ENCODE measurements at regions not wholly inside any gene's neighbourhood (a gene's known extent, or its start where the extent isn't known, plus 50 kb on each side); places are given as distances from the start of the nearest gene placed in this dataset.
"Not testable (repeated sequence)": the region's sequence is repeated elsewhere in the genome, so short reads cannot be mapped to it uniquely, and the experiment has no call there.

DNA sequence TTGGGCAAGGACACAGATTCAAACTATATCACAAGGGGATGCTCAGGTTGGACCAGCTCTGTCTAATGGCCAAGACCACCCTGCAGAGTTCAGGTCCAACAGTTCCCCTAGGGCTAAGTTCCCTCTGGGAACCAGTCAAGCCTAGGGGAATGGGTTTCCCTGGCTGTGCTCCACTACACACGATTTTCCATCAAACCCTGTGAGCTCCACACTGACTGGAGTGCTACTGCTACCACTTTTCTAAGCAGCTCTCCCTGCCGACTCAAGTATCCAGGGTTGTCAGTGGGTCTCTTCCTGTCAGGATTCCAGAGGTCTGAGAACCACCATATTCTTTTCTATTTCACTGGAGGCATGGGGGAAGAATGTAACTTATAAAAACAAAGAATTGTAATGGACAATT is 280.4 kb upstream of the COL3A1 start (continued):
- no peak for TF ChIP-seq FOXJ3 (CRISPR knock-in tag; IDR thresholded peaks at IDR 0.05)

- ChIA-PET CTCF (no interaction called here), POLR2A (no interaction called here)
- no peak overlapping the region for H3K4me3 ChIP-seq (ENCODE audit: low read depth in 2 of 2, low read length in 1 of 2)
- H3K27ac ChIP-seq (ENCODE audit: low read depth in 2 of 2, low read length in 1 of 2) = 0 out of 4 replicates have a peak overlapping the region, but pooled peaks of 1 of the 2 experiments have one; percentile 12
- DNase-seq = no peak
- TF ChIP-seq TCF12 (IDR thresholded peaks at IDR 0.05) = peak; percentile 86
- TF ChIP-seq, protein P1, sequence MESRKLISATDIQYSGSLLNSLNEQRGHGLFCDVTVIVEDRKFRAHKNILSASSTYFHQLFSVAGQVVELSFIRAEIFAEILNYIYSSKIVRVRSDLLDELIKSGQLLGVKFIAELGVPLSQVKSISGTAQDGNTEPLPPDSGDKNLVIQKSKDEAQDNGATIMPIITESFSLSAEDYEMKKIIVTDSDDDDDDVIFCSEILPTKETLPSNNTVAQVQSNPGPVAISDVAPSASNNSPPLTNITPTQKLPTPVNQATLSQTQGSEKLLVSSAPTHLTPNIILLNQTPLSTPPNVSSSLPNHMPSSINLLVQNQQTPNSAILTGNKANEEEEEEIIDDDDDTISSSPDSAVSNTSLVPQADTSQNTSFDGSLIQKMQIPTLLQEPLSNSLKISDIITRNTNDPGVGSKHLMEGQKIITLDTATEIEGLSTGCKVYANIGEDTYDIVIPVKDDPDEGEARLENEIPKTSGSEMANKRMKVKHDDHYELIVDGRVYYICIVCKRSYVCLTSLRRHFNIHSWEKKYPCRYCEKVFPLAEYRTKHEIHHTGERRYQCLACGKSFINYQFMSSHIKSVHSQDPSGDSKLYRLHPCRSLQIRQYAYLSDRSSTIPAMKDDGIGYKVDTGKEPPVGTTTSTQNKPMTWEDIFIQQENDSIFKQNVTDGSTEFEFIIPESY (IDR thresholded peaks at IDR 0.05; ENCODE audit: borderline replicate concordance, low read depth) = peak; percentile 51; the same call in 1 of the 2 replicates
- no peak for TF ChIP-seq RAD21 (IDR thresholded peaks at IDR 0.05; ENCODE audit: low read length)
- TF ChIP-seq REST (IDR thresholded peaks at IDR 0.05; ENCODE audit: low read depth, low read length) = no peak
- TF ChIP-seq FOXM1 (IDR thresholded peaks at IDR 0.05; ENCODE audit: low read depth) = no peak
- TF ChIP-seq, protein P2, sequence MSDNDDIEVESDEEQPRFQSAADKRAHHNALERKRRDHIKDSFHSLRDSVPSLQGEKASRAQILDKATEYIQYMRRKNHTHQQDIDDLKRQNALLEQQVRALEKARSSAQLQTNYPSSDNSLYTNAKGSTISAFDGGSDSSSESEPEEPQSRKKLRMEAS (IDR thresholded peaks at IDR 0.05; ENCODE audit: low read depth) = no peak
- TF ChIP-seq GATA2 (CRISPR knock-in tag; IDR thresholded peaks at IDR 0.05) = no peak
- peak; percentile 56; the same call in 1 of the 2 replicates for TF ChIP-seq FOSL2 (IDR thresholded peaks at IDR 0.05; ENCODE audit: borderline replicate concordance, low read depth)
- no peak for TF ChIP-seq SMC3 (IDR thresholded peaks at IDR 0.05; ENCODE audit: low read depth, low read length)
- TF ChIP-seq GABPA (IDR thresholded peaks at IDR 0.05; ENCODE audit: low read depth) = no peak
- TF ChIP-seq, protein P3, sequence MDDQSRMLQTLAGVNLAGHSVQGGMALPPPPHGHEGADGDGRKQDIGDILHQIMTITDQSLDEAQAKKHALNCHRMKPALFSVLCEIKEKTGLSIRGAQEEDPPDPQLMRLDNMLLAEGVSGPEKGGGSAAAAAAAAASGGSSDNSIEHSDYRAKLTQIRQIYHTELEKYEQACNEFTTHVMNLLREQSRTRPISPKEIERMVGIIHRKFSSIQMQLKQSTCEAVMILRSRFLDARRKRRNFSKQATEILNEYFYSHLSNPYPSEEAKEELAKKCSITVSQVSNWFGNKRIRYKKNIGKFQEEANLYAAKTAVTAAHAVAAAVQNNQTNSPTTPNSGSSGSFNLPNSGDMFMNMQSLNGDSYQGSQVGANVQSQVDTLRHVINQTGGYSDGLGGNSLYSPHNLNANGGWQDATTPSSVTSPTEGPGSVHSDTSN (IDR thresholded peaks at IDR 0.05) = peak; percentile 96
- TF ChIP-seq TEAD4 (IDR thresholded peaks at IDR 0.05; ENCODE audit: borderline replicate concordance, insufficient read depth) = peak; percentile 68; the same call in 1 of the 2 replicates
- TF ChIP-seq EP300 (IDR thresholded peaks at IDR 0.05; ENCODE audit: borderline replicate concordance in 1 of 2, low read depth in 1 of 2, low read length in 1 of 2) = peak; percentile 39 to 77; a peak in 2 of 4 replicates
- TF ChIP-seq TAF1 (IDR thresholded peaks at IDR 0.05; ENCODE audit: borderline replicate concordance, low read depth, low read length) = no peak
- no peak for TF ChIP-seq NRF1 (IDR thresholded peaks at IDR 0.05; ENCODE audit: low read depth, low read length)
- peak; percentile 63; the same call in 1 of the 2 replicates for TF ChIP-seq POLR2AphosphoS5 (IDR thresholded peaks at IDR 0.05; ENCODE audit: low read depth, low read length)
- peak; percentile 92 for TF ChIP-seq NFIC (IDR thresholded peaks at IDR 0.05; ENCODE audit: borderline replicate concordance)
- peak; percentile 85 for TF ChIP-seq JUND (IDR thresholded peaks at IDR 0.05)
- H3K4me2 ChIP-seq = peak overlapping the region; percentile 43; the same call in 1 of the 2 replicates
- 12% methylated on average over 3 of the region's 3 CpGs for WGBS (ENCODE audit: low lambda C conversion rate)
- no peaks in the 10 kb centered on the region for H3K36me3 ChIP-seq (replicated peaks in 1 of 2; ENCODE audit: control insufficient read depth in 1 of 2, insufficient read depth in 2 of 2, low read length in 1 of 2)
- no peak overlapping the region for H3K9ac ChIP-seq
- peaks cover 0 to 4% of the 10 kb centered on the region in 2 experiments; a peak in 2 of 4 replicates for H3K4me1 ChIP-seq (ENCODE audit: control insufficient read depth in 1 of 2, insufficient read depth in 2 of 2, low read depth in 1 of 2, low read length in 1 of 2)
- H3K79me2 ChIP-seq (ENCODE audit: insufficient read depth) = no peaks in the 10 kb centered on the region
- no peaks in the 10 kb centered on the region for H3K9me3 ChIP-seq
- no peaks in the 10 kb centered on the region for H4K20me1 ChIP-seq (ENCODE audit: insufficient read depth)
- H3K27me3 ChIP-seq (ENCODE audit: insufficient read depth) = no peaks in the 10 kb centered on the region
- H3F3A ChIP-seq (replicated peaks; ENCODE audit: insufficient read depth) = no peaks in the 10 kb centered on the region
- H3K9me2 ChIP-seq = no peaks in the 10 kb centered on the region
- H2AFZ ChIP-seq (ENCODE audit: low read depth) = 0 out of 2 replicates have a peak overlapping the region, but pooled peaks have one; percentile 16
These were observed 278.2 kb upstream of the COL3A1 start for GRCh38 chr2:188695953-188696352.

- DNase-seq; POLR2A ChIA-PET; H4K20me1 ChIP-seq (ENCODE audit: insufficient read depth); H2AFZ ChIP-seq (ENCODE audit: low read depth); H3K27ac ChIP-seq (ENCODE audit: low read depth in 2 of 2, low read length in 1 of 2); H3K79me2 ChIP-seq (ENCODE audit: insufficient read depth); H3K36me3 ChIP-seq (replicated peaks in 1 of 2; ENCODE audit: control insufficient read depth in 1 of 2, insufficient read depth in 2 of 2, low read length in 1 of 2); H3F3A ChIP-seq (replicated peaks; ENCODE audit: insufficient read depth); H3K9me2 ChIP-seq; H3K4me2 ChIP-seq; H3K27me3 ChIP-seq (ENCODE audit: insufficient read depth); H3K9ac ChIP-seq; H3K9me3 ChIP-seq; H3K4me3 ChIP-seq (ENCODE audit: low read depth in 2 of 2, low read length in 1 of 2): not testable (repeated sequence)
- H3K4me1 ChIP-seq (ENCODE audit: control insufficient read depth in 1 of 2, insufficient read depth in 2 of 2, low read depth in 1 of 2, low read length in 1 of 2) = peaks cover 0 to 15% of the 10 kb centered on the region in 2 experiments; a peak in 2 of 4 replicates
- CTCF ChIA-PET = interaction anchor here (0.7 kb wide), 1 partner anchor 1117 kb away, joined by 3 read pairs; no protein-coding TSS in a partner anchor
- WGBS (ENCODE audit: low lambda C conversion rate) = 100% methylated on average over 1 of the region's 1 CpG
These were observed 276.0 kb upstream of the COL3A1 start for GRCh38 chr2:188698151-188698550.

Data from SK-N-SH (cell line).